Keratinocyte (primary cell): ENCODE measurements at regions not wholly inside any gene's neighbourhood (a gene's known extent, or its start where the extent isn't known, plus 50 kb on each side); places are given as distances from the start of the nearest gene placed in this dataset.

Experiments
- DNase-seq: peaks from one replicate; pipeline ENCODE4 v3.0.0-alpha.2; 2011; ENCODE audit warnings: low read depth, missing footprints, low spot score
- FAIRE-seq: peaks from 2 replicates; lab custom pipeline; 2011; peaks lifted over from hg19 to GRCh38; lab: Jason Lieb, UNC
- H2AFZ ChIP-seq: 2 replicates; pipeline ENCODE4 v1.6.0; 2012; ENCODE audit warnings: low read length, control low read depth, inconsistent platforms; ENCODE audit not compliant: control insufficient read depth
- H3K27ac ChIP-seq: 2 replicates; pipeline ENCODE4 v1.5.1; 2011; ENCODE audit warnings: low read length; ENCODE audit not compliant: control insufficient read depth, insufficient read depth
- H3K27me3 ChIP-seq: 3 replicates; pipeline ENCODE4 v1.6.0; 2011; ENCODE audit warnings: low read length; ENCODE audit not compliant: control insufficient read depth, insufficient read depth; ENCODE audit errors: extremely low read depth
- H3K36me3 ChIP-seq, 2 experiments: 2 replicates in 1 of 2; 3 replicates in 1 of 2; pipeline ENCODE4 v1.5.1; 2011; ENCODE audit warnings: low read length in 2 of 2, mild to moderate bottlenecking in 1 of 2; ENCODE audit not compliant: control insufficient read depth in 2 of 2, insufficient read depth in 2 of 2; ENCODE audit errors: extremely low read depth in 1 of 2
- H3K4me1 ChIP-seq: 3 replicates; pipeline ENCODE4 v1.5.1; 2011; ENCODE audit warnings: low read length; ENCODE audit not compliant: control insufficient read depth, insufficient read depth; ENCODE audit errors: extremely low read depth
- H3K4me2 ChIP-seq: 3 replicates; pipeline ENCODE4 v1.6.0; 2011; ENCODE audit warnings: low read depth, low read length; ENCODE audit not compliant: control insufficient read depth, insufficient read depth; ENCODE audit errors: extremely low read depth
- H3K4me3 ChIP-seq, 3 experiments: fragments of 200-600 bp in 1 of 3; sonication (generic) in 1 of 3; 2 replicates in 2 of 3; 3 replicates in 1 of 3; pipeline ENCODE4 v1.5.1; 2011 to 2016; ENCODE audit warnings: low read length in 3 of 3, mild to moderate bottlenecking in 3 of 3, control low read depth in 2 of 3, inconsistent platforms in 1 of 3, low read depth in 1 of 3, mixed read lengths in 1 of 3, mixed run types in 1 of 3, moderate library complexity in 1 of 3; ENCODE audit not compliant: control insufficient read depth in 2 of 3, insufficient read depth in 2 of 3; ENCODE audit errors: extremely low read depth in 1 of 3
- H3K79me2 ChIP-seq: 2 replicates; pipeline ENCODE4 v1.6.0; 2012; ENCODE audit warnings: low read length; ENCODE audit not compliant: control insufficient read depth, insufficient read depth
- H3K9ac ChIP-seq: 3 replicates; pipeline ENCODE4 v1.6.0; 2011; ENCODE audit warnings: low read length; ENCODE audit not compliant: control insufficient read depth, insufficient read depth; ENCODE audit errors: extremely low read depth
- H3K9me1 ChIP-seq: 3 replicates; pipeline ENCODE4 v1.6.0; 2011; ENCODE audit warnings: low read length; ENCODE audit not compliant: control insufficient read depth, insufficient read depth; ENCODE audit errors: extremely low read depth
- H3K9me3 ChIP-seq: 2 replicates; pipeline ENCODE4 v1.5.1; 2012; ENCODE audit warnings: low read depth, low read length; ENCODE audit not compliant: control insufficient read depth
- H4K20me1 ChIP-seq: 3 replicates; pipeline ENCODE4 v1.6.0; 2011; ENCODE audit warnings: low read length; ENCODE audit not compliant: control insufficient read depth, insufficient read depth; ENCODE audit errors: extremely low read depth
- CTCF ChIP-seq, 3 experiments: IDR thresholded peaks in 1 of 3; conservative IDR thresholded peaks in 1 of 3; optimal IDR thresholded peaks in 1 of 3; 2 replicates in 2 of 3; 3 replicates in 1 of 3; pipeline versions ENCODE3 to v1.5.1; 2011; ENCODE audit warnings: low read length in 3 of 3, mild to moderate bottlenecking in 3 of 3, moderate library complexity in 2 of 3, control low read depth in 1 of 3, inconsistent platforms in 1 of 3; ENCODE audit not compliant: insufficient read depth in 2 of 3; ENCODE audit errors: extremely low read depth in 1 of 3
- EZH2 ChIP-seq: IDR thresholded peaks from one replicate; pipeline ENCODE4 v1.6.1; 2012; ENCODE audit warnings: inconsistent platforms, mild to moderate bottlenecking, low read length, moderate library complexity
- dilution Hi-C: fragments of 300-500 bp; cut with MboI; formaldehyde crosslinking; loops from one replicate; pipeline ENCODE4 v1.7.0; 2020; ENCODE audit warnings: low sequenced_read_pairs; ENCODE audit not compliant: extremely low pct_ligation_motif_present

- Histone ChIP-seq H3K79me2 (no peaks in the 10 kb centered on the region), H3K4me3 (no peak overlapping the region), H3K36me3 (no peaks in the 10 kb centered on the region), H3K9me3 (no peaks in the 10 kb centered on the region), H3K9me1 (no peaks in the 10 kb centered on the region), H3K27me3 (no peaks in the 10 kb centered on the region), H4K20me1 (no peaks in the 10 kb centered on the region), H3K9ac (no peak overlapping the region), H2AFZ (no peak overlapping the region), H3K27ac (no peak overlapping the region), H3K4me2 (no peak overlapping the region), H3K4me1 (no peaks in the 10 kb centered on the region)
- dilution Hi-C loops: no loop called here
- TF ChIP-seq EZH2 (no peak), CTCF (optimal IDR thresholded peaks at IDR 0.05 in 1 of 3, IDR thresholded peaks at IDR 0.05 in 1 of 3, conservative IDR thresholded peaks at IDR 0.05 in 1 of 3; ENCODE audit: extremely low read depth in 1 of 3, insufficient read depth in 2 of 3, low read length in 3 of 3) (no peak)
- FAIRE-seq (no peak), DNase-seq (no peak)
Measured at GRCh38 chr1:98288494-98288893, 367.7 kb upstream of the DPYD start.

GRCh38 chr1:98287626-98288025, 366.8 kb upstream of the DPYD start:
- TF ChIP-seq CTCF (optimal IDR thresholded peaks at IDR 0.05 in 1 of 3, IDR thresholded peaks at IDR 0.05 in 1 of 3, conservative IDR thresholded peaks at IDR 0.05 in 1 of 3; ENCODE audit: extremely low read depth in 1 of 3, insufficient read depth in 2 of 3, low read length in 3 of 3) (no peak), EZH2 (no peak)
- Histone ChIP-seq H3K4me3 (no peak overlapping the region), H3K79me2 (no peaks in the 10 kb centered on the region), H3K27ac (no peak overlapping the region), H3K9me1 (no peaks in the 10 kb centered on the region), H4K20me1 (no peaks in the 10 kb centered on the region), H3K4me1 (no peaks in the 10 kb centered on the region), H3K36me3 (no peaks in the 10 kb centered on the region), H3K9me3 (no peaks in the 10 kb centered on the region), H3K27me3 (no peaks in the 10 kb centered on the region), H2AFZ (no peak overlapping the region), H3K4me2 (no peak overlapping the region), H3K9ac (no peak overlapping the region)
- dilution Hi-C loops: no loop called here
- FAIRE-seq (no peak), DNase-seq (no peak)
